ENCODE measurements at regions not wholly inside any gene's neighbourhood (a gene's known extent, or its start where the extent isn't known, plus 50 kb on each side); places are given as distances from the start of the nearest gene placed in this dataset.
A peak's percentile ranks its signal among the peaks of the same experiment; 100 is the strongest.

DNA sequence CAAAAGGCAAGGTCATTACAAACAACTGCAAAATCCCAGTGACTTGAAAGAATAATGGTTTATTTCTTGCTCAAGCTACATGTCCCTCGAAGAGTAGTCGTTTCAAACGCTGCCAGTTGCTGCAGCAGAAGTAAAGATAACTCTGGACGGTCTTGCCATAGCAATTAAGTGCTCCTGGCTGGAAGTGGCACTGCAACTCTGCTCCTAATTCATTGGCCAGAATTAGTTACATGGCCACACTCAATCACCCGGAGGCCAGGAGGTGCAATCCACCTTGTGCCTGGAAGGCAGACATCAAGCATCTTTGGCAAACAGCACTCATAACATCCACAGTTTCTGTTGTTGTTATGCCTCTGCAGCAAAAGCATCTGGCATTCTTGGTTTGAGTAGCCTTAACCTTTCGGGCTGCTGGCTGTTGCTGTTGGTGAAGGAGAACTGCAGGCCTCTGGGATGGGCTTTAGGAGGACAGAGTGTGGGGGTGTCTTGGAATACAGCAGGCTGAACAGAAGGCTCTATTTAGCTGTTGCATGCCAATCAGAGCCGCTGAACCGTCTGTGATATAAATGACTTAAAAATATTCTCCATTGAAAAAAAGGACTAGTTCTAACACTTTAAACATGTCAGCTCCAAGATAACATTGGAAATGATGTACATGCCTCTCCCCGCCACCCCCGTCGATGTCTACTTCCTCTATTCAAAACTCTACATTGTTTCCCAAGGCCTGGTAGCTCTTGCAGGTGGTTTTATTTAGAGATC, 123.5 kb upstream of the DYRK2 start:
- Histone ChIP-seq H4K5ac (ENCODE audit: insufficient read length, low read depth, low read length) (no peak overlapping the region), H2BK120ac (ENCODE audit: low read depth, low read length, poor library complexity, severe bottlenecking) (no peak overlapping the region), H2BK20ac (ENCODE audit: low read depth, low read length, poor library complexity, severe bottlenecking) (no peak overlapping the region), H2BK5ac (ENCODE audit: insufficient read length, low read length) (no peak overlapping the region), H3K9me3 (ENCODE audit: control insufficient read depth, low read depth, low read length) (no peaks in the 10 kb centered on the region), H3K23ac (ENCODE audit: insufficient read length, low read depth, low read length) (no peak overlapping the region), H3K18ac (ENCODE audit: insufficient read length, low read depth, low read length) (peak overlapping the region; percentile 9), H3K23me2 (ENCODE audit: insufficient read length, low read depth, low read length, poor library complexity, severe bottlenecking) (no peaks in the 10 kb centered on the region), H4K20me1 (ENCODE audit: control insufficient read depth, insufficient read depth, insufficient read length) (no peaks in the 10 kb centered on the region), H2BK12ac (ENCODE audit: insufficient read length, low read depth, low read length) (no peak overlapping the region), H3K14ac (ENCODE audit: insufficient read depth, low read length) (peak overlapping the region; percentile 68; the same call in 1 of the 2 replicates), H3K4ac (ENCODE audit: low read depth, low read length) (no peak overlapping the region), H3K56ac (ENCODE audit: insufficient read length, low read depth, low read length) (no peak overlapping the region), H3K27me3 (ENCODE audit: insufficient read depth, low read length) (no peaks in the 10 kb centered on the region), H3K79me1 (ENCODE audit: insufficient read depth, low read depth, low read length, poor library complexity, severe bottlenecking) (no peaks in the 10 kb centered on the region), H3K4me1 (ENCODE audit: insufficient read depth, low read length) (peaks cover 12% of the 10 kb centered on the region; the same call in 1 of the 2 replicates), H3T11ph (ENCODE audit: low read length) (no peak overlapping the region), H4K91ac (ENCODE audit: insufficient read length, low read depth, low read length) (no peak overlapping the region), H3K4me2 (ENCODE audit: insufficient read depth, insufficient read length, low read length) (no peak overlapping the region), H3K9ac (ENCODE audit: extremely low read depth, insufficient read length, low read length) (no peak overlapping the region), H3K79me2 (ENCODE audit: insufficient read depth, low read length) (no peaks in the 10 kb centered on the region), H2AK5ac (ENCODE audit: insufficient read length, low read length) (no peak overlapping the region), H3K27ac (ENCODE audit: insufficient read length, low read depth, low read length) (peak overlapping the region; percentile 4), H2BK15ac (ENCODE audit: low read depth, low read length) (no peak overlapping the region), H4K8ac (replicated peaks; ENCODE audit: insufficient read length, low read depth, low read length) (no peak overlapping the region), H2AFZ (ENCODE audit: low read length) (no peak overlapping the region)
- Mint-ChIP-seq H3K27ac (peak overlapping the region in 2 of 3 experiments; percentile 88 to 97; a peak in 6 of 7 replicates), H3K27me3 (ENCODE audit: low read depth) (no peaks in the 10 kb centered on the region; the same call in 1 of the 2 replicates), H3K4me1 (peaks cover 49 to 58% of the 10 kb centered on the region in 2 experiments), H3K36me3 (ENCODE audit: insufficient read depth in 1 of 3, low read depth in 3 of 3) (no peaks in the 10 kb centered on the region), H3K4me3 (peak overlapping the region in 1 of 2 experiments; percentile 12; a peak in 1 of 5 replicates), H3K9me3 (no peaks in the 10 kb centered on the region)
- no CpG with 5 or more reads among the region's 11 CpGs for WGBS (ENCODE audit: extremely low coverage, insufficient read length, low lambda C conversion rate)
- DNase-seq, result no peak
- TF ChIP-seq, protein P1, sequence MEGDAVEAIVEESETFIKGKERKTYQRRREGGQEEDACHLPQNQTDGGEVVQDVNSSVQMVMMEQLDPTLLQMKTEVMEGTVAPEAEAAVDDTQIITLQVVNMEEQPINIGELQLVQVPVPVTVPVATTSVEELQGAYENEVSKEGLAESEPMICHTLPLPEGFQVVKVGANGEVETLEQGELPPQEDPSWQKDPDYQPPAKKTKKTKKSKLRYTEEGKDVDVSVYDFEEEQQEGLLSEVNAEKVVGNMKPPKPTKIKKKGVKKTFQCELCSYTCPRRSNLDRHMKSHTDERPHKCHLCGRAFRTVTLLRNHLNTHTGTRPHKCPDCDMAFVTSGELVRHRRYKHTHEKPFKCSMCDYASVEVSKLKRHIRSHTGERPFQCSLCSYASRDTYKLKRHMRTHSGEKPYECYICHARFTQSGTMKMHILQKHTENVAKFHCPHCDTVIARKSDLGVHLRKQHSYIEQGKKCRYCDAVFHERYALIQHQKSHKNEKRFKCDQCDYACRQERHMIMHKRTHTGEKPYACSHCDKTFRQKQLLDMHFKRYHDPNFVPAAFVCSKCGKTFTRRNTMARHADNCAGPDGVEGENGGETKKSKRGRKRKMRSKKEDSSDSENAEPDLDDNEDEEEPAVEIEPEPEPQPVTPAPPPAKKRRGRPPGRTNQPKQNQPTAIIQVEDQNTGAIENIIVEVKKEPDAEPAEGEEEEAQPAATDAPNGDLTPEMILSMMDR (conservative IDR thresholded peaks at IDR 0.05), result no peak
